Glomerular endothelial cell (primary cell): ENCODE measurements at regions not wholly inside any gene's neighbourhood (a gene's known extent, or its start where the extent isn't known, plus 50 kb on each side); places are given as distances from the start of the nearest gene placed in this dataset.
"Not testable (repeated sequence)": the region's sequence is repeated elsewhere in the genome, so short reads cannot be mapped to it uniquely, and the experiment has no call there.

Experiments
- DNase-seq: peaks from one replicate; pipeline ENCODE4 v3.0.0-alpha.2; 2011; ENCODE audit warnings: low read depth, low spot score; ENCODE audit errors: extremely low read depth

DNA sequence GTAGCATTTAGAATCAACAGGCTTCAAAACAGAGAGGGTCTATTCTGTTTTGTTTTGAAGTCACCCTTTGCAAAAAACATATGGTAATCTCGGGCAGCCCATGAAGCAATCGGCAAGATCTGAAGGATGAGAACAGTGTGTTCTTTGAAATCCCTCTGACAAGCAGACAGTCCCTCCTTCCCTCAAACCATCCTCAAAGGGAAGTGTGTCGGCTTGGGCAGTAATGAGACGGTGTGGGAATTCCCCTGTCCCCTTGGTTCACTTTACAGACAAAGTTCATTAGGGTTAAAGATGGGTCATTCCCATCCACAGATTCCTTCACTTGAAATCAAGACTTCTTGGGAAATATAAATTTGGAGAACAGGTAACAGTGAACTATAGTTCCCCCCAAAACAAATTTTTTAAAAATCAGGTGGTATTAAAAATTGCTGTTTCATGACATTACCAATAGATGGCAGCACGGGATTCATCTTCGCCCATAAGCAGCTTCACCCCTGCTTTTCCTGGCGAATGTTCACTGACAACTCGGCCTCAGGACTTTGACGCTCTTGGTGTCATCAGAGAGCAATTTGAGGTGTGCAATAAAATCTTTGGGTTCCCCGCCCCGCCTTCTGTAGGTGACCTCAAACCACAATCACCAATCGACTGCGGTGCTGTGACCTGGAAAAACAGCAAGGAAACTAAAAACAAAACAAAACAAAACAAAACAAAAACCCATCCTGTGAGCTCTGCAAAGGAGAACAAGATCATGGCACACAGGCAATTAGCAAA lies 159.3 kb upstream of the TNFAIP3 start:
- DNase-seq = no peak

DNA sequence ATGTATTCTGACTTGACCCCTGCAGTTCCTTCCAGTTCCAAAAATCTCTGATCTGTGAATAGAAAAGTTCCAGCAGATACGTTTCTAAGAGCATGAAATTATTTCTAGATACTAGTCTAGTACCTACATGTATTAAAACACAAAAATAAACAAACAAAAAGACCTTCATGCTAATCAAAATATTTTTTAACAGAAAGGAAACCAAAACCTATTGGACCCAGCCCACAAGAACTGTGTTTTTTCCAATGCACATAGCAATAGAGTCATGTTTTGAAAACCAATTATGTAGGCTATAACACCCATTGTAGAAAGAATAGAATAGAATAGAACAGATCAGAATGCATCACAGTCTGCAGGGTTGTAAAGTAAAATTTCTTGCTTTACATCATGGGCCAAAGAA lies 158.6 kb upstream of the TNFAIP3 start:
- no peak for DNase-seq

DNA sequence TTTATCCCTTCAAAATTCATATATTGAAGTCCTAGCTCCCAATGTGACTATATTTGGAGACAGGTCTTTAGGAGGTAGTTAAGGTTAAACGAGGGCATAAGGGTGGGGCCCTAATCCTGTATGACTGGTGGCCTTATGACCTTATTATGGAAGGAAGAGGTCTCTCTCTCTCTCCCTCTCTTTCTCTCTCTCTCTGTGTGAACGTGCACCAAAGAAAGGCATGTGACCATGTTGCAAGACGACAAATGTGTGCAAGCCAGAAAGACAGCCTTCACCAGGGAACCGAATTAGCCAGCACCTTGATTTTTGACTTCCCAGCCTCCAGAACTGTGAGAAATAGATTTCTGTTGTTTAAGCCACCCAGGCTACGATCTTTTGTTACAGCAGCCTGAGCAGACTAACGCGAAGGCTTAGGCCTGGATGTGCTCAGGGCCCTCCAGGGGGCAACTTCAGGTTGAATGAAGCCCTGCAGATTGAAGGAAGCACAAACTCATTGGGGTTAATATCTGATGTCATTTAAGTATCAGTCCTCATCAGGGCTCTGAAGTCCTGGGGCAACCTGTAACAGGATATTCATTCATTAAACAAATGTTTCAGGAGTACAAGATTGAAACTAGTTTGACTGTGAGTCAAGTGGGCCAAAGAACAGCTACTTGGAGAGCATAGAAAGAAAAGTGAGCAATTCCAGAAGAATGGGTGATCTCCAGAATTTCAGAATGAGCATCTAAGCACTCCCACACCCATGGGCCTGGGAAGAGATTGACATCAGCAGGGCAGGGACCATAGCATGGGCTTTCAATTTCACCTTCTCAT lies 157.4 kb upstream of the TNFAIP3 start:
- DNase-seq = no peak

DNA sequence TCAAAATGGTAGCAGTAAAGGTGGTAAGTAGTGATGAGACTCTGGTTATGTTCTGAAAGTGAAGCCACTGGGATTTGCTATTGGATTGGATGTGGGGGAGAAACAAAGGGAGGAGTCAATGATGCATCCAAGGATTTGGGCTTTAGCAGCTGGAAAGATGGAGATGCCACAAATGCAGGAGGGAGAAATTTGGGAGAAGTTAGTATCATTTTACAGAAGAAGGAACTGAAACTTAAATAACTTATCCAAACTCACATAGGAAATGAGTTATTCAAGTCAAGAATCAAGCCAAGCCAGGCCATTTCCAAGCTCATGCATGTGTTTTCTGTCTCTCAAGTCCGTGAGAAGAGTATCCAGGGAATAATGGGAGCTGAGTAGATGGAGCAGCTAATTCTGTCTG lies 155.1 kb upstream of the TNFAIP3 start:
- DNase-seq = no peak

DNA sequence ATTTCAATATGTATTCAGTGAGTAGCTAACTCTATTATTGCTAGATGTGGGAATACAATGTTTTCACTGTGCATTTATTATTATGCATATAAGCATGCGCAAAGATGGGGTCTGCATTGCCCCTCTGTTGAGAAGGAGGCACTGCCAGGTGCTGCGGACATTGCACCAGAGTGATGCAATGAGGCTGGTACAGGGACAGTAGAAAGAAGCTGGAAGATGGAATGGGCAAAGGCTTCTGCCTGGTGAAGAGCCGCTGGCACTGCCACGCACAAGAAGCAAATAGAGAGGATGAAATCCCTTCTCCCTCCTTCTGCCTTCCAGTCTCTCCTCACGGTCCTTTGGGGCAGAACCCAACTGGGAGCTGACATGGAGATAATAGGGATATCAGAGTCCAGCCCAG lies 154.5 kb upstream of the TNFAIP3 start:
- no peak for DNase-seq

DNA sequence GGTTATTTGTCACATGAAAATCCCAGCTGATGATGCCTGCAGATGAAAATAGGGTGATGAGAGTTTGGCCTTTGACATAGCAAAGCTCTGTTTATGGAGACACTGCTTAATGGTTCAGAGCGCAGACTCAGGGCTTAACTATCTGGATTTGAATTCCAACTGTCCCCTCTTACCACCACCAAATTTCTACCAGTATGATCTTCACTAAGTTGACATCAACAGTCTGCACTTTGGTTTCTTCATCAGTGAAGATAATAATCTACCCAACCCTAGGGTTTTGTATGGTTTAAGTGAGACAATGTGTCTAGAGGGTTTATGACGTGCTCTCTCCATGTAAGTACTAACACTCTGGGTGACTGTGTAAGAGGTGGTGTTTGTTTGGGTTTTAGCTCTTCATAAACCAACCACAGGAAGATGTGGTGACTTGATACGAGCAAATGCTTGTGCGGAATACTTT lies 151.4 kb upstream of the TNFAIP3 start:
- no peak for DNase-seq

DNA sequence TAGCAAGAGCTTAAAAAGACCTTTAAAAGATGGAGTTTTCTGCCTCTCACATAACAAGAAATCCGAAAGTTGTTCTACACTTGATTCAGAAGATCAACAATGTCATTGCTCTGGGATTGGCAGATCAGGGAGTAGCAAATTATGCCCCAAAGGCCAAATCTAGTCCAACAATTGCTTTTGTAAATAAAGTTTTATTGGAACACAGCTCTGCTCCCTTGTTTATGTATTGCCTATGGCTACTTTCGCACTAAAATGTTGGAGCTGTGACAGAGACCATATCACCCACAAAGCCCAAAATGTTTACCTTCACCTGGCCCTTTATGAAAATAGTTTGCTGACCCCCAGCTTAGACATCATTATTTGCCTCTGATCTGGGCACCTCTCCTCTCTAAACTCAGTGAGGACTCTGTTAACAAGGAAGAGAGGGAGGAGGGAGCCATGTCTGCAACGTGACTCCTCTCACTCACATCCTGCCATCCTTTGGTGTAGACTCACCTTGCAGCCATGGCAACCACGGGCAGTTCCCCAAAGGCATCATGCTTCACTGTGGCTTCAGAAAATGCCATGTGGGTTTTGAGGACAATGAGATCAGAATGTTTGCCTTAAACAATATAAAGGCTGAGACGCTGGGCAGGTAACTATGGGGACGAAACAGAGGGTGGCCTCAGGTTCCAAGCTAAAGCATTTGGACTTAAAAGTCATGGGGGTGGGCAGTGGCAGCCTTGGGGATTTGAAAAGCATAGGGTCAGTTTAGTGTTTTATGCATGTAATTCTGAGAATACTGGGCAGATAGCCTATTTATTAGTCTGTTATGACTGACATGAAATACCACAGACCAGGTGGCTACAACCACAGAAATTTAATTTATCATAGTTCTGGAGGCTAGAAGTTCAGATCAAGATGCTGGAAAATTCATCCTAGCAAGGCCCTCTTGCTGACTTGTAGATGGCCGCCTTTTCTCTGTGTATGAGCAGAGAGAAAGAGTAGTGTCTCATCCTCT lies 149.7 kb upstream of the TNFAIP3 start:
- no peak for DNase-seq

DNA sequence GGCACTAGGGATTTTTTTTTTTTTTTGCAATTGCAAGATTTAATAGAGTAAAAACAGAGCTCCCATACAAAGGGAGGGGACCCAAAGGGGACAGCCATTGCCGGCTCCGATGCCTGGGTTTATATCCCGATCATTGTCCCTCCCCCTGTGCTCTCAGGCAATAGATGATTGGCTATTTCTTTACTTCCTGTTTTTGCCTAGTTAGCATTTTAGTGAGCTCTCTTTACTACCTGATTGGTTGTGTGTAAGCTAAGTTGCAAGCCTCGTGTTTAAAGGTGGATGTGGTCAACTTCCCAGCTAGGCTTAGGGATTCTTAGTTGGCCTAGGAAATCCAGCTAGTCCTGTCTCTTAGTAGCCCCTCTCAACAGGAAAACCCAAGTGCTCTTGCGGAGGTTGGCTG lies 148.2 kb upstream of the TNFAIP3 start:
- DNase-seq = not testable (repeated sequence)

DNA sequence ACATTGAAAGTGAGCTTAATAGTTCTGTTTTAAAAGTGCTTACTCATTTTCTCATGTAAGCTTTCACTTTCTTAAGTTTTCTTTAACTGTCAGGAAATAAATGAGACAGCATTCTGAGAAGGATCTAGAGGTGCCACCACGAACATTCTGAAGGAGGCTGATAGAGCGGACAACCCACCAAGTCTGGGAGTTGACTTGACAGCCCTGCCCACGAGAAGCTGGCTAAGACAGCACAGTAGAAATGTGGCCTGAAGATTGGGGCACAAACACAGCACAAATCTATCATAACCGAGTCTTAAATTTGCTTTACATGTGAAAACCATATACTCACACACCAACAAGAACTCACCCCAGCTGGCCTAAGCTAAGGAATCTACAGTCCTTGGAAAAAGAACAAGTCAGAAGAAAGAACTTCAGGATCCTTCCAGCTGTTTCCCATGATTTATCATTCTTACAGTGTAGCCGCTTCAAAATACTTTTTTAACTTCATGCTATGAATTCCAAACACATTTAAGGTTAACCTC lies 144.2 kb upstream of the TNFAIP3 start:
- DNase-seq = no peak

DNA sequence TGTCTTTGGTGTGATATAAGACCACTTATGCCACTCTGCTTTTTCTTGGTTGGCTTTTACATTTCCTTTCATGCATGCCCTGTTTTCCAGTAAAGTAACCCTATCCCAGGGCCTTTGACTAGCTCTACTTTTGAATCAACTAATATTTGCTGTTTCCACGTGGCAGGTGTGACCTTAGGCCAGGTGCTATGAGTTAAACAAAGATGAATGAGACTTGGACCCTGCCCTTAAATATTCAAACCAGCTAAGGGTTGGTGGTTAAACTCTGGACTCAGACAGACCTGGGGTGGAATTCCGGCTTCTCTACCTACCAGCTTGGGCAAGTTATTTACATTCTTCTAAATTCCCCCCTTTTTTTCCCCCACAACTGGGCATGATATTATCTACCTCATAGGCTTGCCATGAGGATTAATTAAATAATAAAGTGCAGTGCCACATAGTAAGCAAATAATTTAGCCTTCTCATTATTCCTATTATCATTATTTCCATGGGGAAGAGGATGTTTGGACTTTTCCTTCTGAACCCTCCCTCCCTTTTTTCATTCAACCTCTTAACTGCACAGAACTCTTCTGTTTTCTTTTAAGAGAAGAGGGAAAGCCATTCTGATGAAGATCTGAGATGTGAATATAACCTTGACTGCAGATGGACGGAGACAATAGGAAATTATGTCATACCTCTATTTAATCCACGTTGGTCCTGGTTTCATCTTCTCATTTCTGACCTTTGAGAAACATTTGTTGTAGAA lies 143.6 kb upstream of the TNFAIP3 start:
- no peak for DNase-seq

DNA sequence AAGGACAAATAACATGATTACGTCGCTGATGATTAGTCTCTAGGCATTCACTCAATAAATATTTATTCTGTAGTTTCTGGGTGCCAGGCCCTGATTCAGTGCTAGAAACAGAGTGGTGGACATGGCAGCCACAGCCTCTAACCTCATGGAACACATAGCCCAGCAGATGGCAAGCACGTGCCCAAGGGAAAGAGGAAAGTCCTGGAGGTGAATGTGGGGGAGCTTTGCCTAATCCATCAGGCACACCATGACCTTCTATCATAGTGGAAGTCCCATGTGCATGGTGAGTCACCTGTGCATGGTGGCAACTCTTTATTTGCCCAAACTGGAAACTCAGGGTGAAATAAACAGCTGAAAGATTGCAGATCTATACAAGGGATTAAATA lies 143.0 kb upstream of the TNFAIP3 start:
- no peak for DNase-seq

DNA sequence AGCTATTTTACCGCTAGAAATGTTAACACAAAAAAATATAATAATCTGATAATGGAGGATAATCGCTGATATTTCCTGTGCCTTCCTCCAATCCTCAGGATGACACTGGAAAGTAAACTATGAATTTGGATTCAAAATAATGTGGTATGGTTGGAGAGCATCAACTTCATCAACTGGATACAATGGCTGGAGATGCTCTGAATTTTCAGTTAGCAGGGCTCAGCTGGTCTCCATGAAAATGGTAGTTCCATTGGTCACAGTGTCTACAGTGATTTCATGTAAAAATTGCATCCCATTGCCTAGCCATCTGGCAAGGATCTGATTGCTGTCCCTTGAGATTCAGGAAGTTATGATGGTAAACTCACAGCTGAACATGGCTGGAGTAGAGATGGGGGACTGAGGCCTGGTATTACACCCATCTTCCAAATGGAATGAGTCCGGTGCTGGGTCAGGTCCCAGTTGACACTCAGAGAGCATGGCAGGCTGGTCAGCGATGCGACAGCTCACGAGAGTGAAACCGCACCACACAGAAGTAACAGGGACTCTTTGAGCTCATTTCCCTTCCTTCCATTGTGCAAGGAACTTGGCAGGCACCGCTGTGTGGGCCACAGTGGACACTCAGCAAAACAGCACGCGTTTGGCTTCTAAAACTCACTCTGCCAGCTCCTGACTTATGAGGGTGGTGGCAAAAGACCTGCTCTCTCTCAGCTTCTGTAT lies 142.4 kb upstream of the TNFAIP3 start:
- DNase-seq = no peak

DNA sequence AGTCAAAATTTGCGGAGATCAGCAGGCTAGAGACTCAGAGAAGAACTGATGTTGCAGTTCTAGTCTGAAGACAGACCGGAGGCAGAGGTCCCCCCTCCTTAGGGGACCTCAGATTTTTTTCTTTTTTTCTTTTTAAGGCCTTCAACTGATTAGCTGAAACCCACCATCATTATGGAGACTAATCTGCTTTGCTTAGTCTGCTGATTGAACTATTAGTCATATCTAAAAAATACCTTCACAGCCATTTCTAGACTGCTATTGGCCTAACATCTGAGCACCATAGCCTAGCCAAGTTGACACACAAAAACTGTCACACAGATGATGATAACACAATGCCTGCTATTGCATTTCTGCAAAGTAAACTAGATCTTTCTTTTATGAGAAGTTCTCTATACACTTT lies 141.1 kb upstream of the TNFAIP3 start:
- DNase-seq = no peak

DNA sequence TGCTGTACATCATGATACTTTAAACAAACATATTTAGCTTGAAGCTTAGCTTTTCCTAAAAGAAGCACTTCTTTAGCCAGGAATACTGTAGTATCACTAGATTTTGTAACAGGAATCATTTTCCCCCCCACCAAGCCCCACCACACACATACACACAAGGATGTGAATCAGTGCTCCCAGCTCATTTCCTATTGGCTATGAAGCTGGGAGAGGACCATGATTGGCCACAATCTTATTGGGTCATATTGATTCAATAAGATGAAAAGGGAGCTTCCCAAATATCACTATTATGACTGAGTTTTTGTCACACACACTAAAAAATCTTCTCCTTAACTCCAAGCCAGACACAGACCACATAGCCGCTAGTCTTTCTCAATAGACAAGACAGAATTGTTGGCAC lies 140.5 kb upstream of the TNFAIP3 start:
- DNase-seq = no peak

DNA sequence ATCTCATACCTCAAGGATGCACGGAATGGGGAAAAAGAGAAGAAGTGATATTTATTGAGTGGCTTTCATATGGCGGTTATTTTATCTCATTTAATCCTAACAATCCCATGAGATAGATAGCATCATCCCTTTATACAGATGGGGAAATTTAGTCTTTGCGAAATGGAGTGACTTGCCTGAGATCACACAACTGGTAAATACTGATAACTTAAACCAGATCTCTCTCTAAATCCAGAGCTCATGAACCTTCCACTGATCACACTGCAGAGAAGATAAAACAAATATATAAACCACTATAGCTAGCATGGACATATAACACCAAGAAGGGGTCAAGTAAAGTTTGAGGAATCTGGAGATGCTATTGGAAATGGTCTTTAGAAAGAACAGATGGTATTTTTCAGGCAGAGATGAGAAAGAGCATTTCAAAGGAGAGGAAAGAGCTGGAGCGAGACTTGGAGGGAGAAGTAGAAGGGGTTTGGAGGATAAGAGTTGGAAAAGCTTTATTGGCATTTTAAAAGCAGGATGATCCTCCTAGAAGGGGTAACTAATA lies 139.8 kb upstream of the TNFAIP3 start:
- no peak for DNase-seq

DNA sequence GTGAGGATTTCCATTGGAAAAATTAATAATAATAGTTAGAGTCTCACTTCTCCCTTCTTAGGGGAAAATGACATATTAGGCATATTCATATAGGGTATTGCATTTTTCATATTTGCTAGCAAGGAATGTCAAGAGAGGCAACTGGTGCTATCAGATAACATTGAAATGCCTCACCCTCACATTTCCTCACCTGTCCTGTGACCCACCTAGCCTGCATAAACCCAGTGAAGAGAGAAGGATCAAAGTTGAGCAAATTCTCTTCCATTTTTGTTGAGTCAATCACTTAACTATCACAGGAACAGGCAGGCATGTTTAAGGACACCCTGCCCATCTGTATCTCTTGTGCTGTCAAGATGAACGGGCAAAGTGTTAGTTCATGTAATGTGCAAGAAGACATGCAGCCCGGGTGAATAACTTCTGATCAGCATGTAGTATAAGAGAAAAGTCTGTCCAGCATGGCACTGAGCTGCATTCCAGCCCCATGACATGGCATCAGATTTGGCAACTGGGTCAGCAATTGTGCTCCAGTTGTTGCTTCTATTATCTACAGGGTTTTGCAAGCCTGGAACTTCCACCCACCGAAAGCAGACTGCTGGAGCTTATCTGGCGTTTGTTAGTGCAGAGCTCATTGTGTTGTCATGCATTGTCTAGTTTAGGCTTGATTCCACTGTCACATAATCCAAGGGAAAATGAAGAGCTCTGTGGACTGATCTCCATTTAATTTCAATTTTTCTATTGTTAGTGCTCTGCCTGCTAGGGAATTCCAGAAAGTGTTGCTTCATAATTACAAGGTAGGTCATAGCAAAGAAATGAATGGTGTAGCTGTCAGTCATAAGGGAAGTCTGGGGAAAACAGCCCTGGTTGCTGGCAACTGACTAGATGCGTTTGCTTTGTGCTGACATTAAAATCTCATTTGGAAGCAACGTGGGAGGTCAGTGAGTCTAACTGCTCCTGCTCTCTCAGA lies 138.4 kb upstream of the TNFAIP3 start:
- no peak for DNase-seq

DNA sequence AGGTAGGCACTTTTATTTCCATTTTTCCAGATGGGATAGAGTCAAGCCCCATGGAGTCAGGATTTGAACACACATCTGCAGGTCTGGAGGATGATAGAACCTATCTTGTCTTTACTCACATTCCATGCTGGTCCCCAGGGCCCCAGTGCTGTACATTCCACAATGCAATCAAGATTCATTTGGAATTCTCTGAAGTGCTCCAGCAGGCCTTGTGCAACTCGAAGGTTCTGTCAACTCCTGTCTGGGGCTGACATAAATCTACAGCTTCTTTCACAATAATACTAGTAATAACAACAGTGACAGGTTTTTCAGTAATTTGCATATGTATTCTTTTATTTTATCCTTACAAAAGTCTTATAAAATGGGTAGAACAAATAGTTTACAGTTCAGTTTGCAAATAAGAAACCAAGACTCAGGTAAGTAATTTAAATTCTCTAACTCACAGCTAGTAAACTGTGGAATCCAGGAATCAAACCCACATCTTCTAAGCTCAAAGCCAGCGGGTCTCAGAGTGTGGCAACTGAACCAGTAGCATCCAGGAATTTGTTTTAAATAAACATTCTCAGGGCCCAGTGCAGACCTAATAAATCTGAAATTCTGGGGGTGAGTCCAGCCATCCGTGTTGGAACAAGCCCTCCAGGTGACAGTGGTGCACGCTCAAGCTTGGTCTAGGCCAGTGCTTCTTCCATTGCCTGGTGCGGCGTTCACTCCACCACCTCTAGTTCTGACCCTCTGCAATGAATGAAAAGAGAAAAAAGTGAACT lies 137.0 kb upstream of the TNFAIP3 start:
- no peak for DNase-seq
